A673 (cell line): ENCODE measurements at regions not wholly inside any gene's neighbourhood (a gene's known extent, or its start where the extent isn't known, plus 50 kb on each side); places are given as distances from the start of the nearest gene placed in this dataset.

Experiments used
- BruUV-seq: library from RNA; stranded (reverse); fragments of 400-500 nt; replicated peaks from 2 replicates; lab custom pipeline; 2021; lab: Mats Ljungman, UMichigan
- CTCF ChIA-PET: fragments of 300-600 bp; sonication (Branson Sonifier 250); formaldehyde crosslinking; loops from one replicate; lab custom pipeline; 2022; ENCODE audit warnings: antibody characterized with exemption; lab: Charles Lee
- POLR2A ChIA-PET: fragments of 300-600 bp; sonication (Branson Sonifier 250); formaldehyde crosslinking; loops from one replicate; lab custom pipeline; 2022; ENCODE audit warnings: antibody characterized with exemption; ENCODE audit not compliant: low non-redundant PET; lab: Charles Lee
- DNase-seq: peaks from one replicate; pipeline ENCODE4 v3.0.0-alpha.2; 2015; ENCODE audit warnings: low spot score
- H3K27ac ChIP-seq: fragments of 200-600 bp; sonication (generic); 2 replicates; pipeline ENCODE4 v1.5.1; 2016; ENCODE audit warnings: mixed run types, low read depth, mild to moderate bottlenecking, mixed read lengths, antibody characterized with exemption, low read length; ENCODE audit not compliant: poor library complexity, severe bottlenecking
- H3K27me3 ChIP-seq: fragments of 200-600 bp; sonication (generic); replicated peaks from 2 replicates; pipeline ENCODE4 v1.6.1; 2017; ENCODE audit warnings: mixed run types, low read depth, mild to moderate bottlenecking, mixed read lengths, antibody characterized with exemption, low read length; ENCODE audit not compliant: insufficient read depth, poor library complexity
- H3K36me3 ChIP-seq: fragments of 200-600 bp; sonication (generic); 2 replicates; pipeline ENCODE4 v1.6.1; 2016; ENCODE audit warnings: mixed run types, mild to moderate bottlenecking, mixed read lengths, antibody characterized with exemption, low read length; ENCODE audit not compliant: insufficient read depth, poor library complexity, severe bottlenecking
- H3K4me1 ChIP-seq: fragments of 200-600 bp; sonication (generic); 2 replicates; pipeline ENCODE4 v1.6.1; 2017; ENCODE audit warnings: mixed run types, mild to moderate bottlenecking, mixed read lengths, antibody characterized with exemption, low read length; ENCODE audit not compliant: insufficient read depth, poor library complexity, severe bottlenecking
- H3K4me3 ChIP-seq: fragments of 200-600 bp; sonication (generic); 2 replicates; pipeline ENCODE4 v1.5.1; 2016; ENCODE audit warnings: low read depth, mixed run types, mild to moderate bottlenecking, mixed read lengths, low read length; ENCODE audit not compliant: poor library complexity, severe bottlenecking
- H3K9me3 ChIP-seq: fragments of 200-600 bp; sonication (generic); 2 replicates; pipeline ENCODE4 v1.6.1; 2016; ENCODE audit warnings: mixed run types, low read depth, mild to moderate bottlenecking, mixed read lengths, antibody characterized with exemption, low read length; ENCODE audit not compliant: poor library complexity, severe bottlenecking
- CTCF ChIP-seq: fragments of 300-800, 200-600 bp; sonication (generic); conservative IDR thresholded peaks from 2 replicates; pipeline ENCODE4 v1.5.1; 2017; ENCODE audit warnings: low read depth, mild to moderate bottlenecking, antibody characterized with exemption, low read length, moderate library complexity, mixed read lengths
- EZH2 ChIP-seq: fragments of 200-600 bp; sonication (generic); IDR thresholded peaks from 2 replicates; pipeline ENCODE4 v1.6.1; 2017; ENCODE audit warnings: borderline replicate concordance, low read depth, mild to moderate bottlenecking, mixed read lengths, antibody characterized with exemption, low read length; ENCODE audit not compliant: poor library complexity, severe bottlenecking
- intact Hi-C: fragments of 100-400 bp; cut with micrococcal nuclease; formaldehyde crosslinking; loops from one replicate; pipeline ENCODE4 v1.10.0; 2022; ENCODE audit not compliant: unreplicated experiment

- BruUV-seq = no TSS peak
- TF ChIP-seq CTCF = 0 out of 2 replicates have a peak, but pooled peaks have one; percentile 4
- no peak for TF ChIP-seq EZH2
- H3K36me3 ChIP-seq = no peaks in the 10 kb centered on the region
- DNase-seq = no peak
- intact Hi-C loops = loop anchor here (2.0 to 10.0 kb wide), 4 partner anchors 311 to 831 kb away; partner anchors contain the start of gene TRIB2
- H3K27me3 ChIP-seq = no peaks in the 10 kb centered on the region
- H3K27ac ChIP-seq = no peak overlapping the region
- CTCF ChIA-PET = no interaction called here
- H3K9me3 ChIP-seq = no peaks in the 10 kb centered on the region
- peaks cover 15% of the 10 kb centered on the region for H3K4me1 ChIP-seq
- POLR2A ChIA-PET = no interaction called here
- H3K4me3 ChIP-seq = no peak overlapping the region
These were observed 427.5 kb downstream of the LPIN1 start for GRCh38 chr2:12173943-12174340.

DNA sequence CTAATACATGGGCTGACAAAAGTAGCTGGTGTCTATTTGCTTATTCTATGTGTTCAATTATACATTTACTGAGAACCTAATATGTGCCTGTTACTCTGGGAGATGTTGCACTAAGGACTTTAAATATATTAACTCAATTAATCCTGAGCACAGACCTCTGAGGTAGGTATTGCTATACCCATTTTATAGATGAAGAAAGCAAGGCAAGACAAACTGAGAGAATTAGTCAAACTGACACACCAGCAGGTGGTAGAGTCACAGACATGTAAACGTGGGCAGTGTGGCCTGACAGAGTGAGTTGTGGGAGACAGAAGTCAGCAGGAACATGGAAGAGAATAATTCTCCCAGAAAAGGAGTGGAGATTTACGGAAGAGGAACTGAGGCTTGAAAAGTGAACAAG is 428.9 kb downstream of the LPIN1 start:
- peaks cover under 1% of the 10 kb centered on the region for H3K4me1 ChIP-seq
- ChIA-PET POLR2A (no interaction called here), CTCF (no interaction called here)
- no TSS peak for BruUV-seq
- H3K27ac ChIP-seq = no peak overlapping the region
- intact Hi-C loops = loop anchor here (10.0 kb wide), 1 partner anchor 829 kb away; no protein-coding TSS in a partner anchor
- no peaks in the 10 kb centered on the region for H3K36me3 ChIP-seq
- H3K9me3 ChIP-seq = no peaks in the 10 kb centered on the region
- H3K4me3 ChIP-seq = no peak overlapping the region
- TF ChIP-seq EZH2 (no peak), CTCF (no peak)
- no peaks in the 10 kb centered on the region for H3K27me3 ChIP-seq
- DNase-seq = no peak

DNA sequence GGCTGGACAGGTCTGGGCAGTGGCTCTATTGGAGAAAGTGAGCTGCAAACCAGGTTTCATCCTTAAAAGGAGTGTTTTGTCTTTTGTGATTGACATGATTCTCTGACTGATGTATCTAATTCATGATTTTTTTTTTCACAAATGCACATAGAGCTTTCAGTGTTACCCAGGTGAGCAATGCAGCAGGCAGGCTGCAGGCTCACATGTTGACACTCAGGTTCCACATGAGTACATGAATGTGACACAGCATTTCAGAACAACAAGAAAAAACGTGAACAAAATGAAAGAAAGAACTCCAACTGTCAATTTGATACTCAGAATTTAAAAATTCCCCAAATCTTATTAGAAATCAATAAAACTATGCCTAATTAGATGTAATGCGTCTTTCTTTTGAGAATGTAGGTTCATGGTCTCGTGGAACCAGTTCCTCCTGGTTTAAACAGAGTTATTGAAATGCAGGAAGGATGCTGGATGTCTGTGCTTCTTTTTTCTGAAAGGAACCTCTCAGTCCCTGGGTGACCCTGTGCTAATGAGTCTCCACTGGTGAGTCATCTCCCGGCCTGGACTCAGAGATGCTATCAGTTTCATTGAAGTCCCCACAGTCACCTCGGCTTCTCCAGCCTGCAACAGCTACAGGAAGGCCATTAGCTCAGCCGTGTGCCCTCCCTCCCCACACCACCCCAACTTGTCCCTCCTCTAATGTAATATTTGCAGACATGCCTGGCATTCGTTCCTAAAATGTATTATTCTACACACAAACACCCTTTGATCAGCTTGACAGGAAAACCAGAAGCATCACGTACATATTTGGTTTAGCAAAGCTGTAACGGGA is 430.4 kb downstream of the LPIN1 start:
- Histone ChIP-seq H3K27me3 (no peaks in the 10 kb centered on the region), H3K36me3 (no peaks in the 10 kb centered on the region), H3K4me3 (no peak overlapping the region), H3K4me1 (no peaks in the 10 kb centered on the region), H3K9me3 (no peaks in the 10 kb centered on the region), H3K27ac (no peak overlapping the region)
- no TSS peak for BruUV-seq
- ChIA-PET POLR2A (no interaction called here), CTCF (no interaction called here)
- no peak for TF ChIP-seq CTCF
- TF ChIP-seq EZH2 = no peak
- intact Hi-C loops = loop anchor here (10.0 kb wide), 1 partner anchor 828 kb away; no protein-coding TSS in a partner anchor
- no peak for DNase-seq
